G401 (cell line): ENCODE measurements at regions not wholly inside any gene's neighbourhood (a gene's known extent, or its start where the extent isn't known, plus 50 kb on each side); places are given as distances from the start of the nearest gene placed in this dataset.
A peak's percentile ranks its signal among the peaks of the same experiment; 100 is the strongest.

Experiments
- DNase-seq: peaks from one replicate; pipeline ENCODE4 v3.0.0-alpha.2; 2015; ENCODE audit warnings: low spot score
- in situ Hi-C: cut with HindIII; loops from 2 replicates; pipeline ENCODE4 v1.10.0; 2016; ENCODE audit warnings: low sequenced_read_pairs, mixed read lengths

GRCh38 chr4:10750714-10751113, 66.1 kb upstream of the CLNK start:
- no peak for DNase-seq

GRCh38 chr4:10747186-10747585, 62.6 kb upstream of the CLNK start:
- DNase-seq, result no peak
- in situ Hi-C loops, result no loop called here

More at GRCh38 chr4:10750714-10751113, 66.1 kb upstream of the CLNK start:
- in situ Hi-C loops, result no loop called here

- in situ Hi-C loops, result no loop called here
- DNase-seq, result peak; percentile 26
Measured at GRCh38 chr4:10746371-10747171, 62.0 kb upstream of the CLNK start.

GRCh38 chr4:10743357-10743756, 58.8 kb upstream of the CLNK start:
- in situ Hi-C loops, result no loop called here

DNA sequence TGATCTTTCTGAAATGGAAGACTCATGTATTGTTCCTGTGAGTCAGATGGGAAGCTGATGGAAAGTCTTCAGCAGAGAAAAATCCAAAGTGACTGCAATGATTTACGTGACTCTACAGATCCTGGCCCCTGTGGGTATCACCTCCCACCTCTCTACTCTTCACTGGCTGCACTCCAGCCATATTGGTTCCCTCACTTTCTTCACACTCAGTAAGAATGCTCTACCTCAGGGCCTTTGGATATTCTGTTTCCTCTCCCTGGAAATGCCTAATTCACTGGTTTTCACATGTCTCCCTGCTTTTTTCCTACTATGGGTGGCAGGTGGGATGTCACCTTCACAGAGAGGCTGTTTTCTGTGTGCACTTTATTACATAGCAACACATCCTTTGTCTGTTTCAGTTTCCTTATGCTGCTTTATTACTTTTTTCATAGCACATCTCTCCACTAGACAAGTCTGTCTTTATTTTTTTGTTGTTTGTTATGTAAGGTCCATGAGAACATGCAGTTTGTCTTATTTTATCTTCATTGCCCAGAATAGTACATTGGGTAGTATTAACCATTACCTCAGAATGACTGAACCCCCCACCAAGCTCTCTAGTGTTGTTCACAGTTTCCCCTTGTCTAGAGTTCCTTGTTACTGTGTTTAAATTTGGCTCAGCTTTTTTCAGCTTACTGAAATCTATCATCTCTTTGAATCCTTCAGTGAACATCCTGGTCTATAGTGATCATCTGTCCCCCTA, 57.6 kb upstream of the CLNK start:
- DNase-seq, result no peak
- in situ Hi-C loops, result no loop called here

More at GRCh38 chr4:10743357-10743756, 58.8 kb upstream of the CLNK start:
- no peak for DNase-seq

DNA sequence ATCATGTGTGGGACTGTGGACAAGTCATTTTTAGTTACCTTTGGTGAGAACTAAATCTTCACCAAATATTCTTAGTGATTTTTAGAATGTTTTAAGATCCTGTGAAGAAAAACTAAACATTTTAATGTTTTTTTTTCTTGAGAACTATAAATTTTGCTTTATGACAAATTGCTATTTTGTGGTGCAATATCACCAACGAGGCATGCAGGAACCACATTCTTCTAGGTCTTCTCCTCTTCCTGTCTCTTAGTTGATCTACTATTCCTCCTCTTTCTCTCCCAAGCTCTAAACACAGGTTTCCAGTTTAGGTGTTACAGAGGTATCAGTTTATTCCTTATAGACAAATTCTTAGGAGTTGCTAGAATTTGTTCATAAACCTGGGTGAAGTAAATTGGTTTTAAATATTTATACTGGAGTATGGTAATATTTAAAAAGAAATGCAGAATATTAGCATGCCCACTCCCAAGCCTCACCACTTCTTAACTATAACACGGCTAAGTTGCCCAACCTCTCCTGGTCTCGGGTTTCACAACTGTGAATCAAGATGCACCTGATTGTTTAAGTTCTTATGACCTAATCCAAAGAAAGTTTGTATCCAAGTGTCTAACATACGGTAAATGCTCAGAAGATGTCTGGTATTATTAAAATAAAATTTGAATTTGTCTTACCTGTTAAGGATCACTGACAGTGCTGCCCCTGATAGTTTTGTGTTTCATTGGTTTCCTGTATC, 56.5 kb upstream of the CLNK start:
- DNase-seq, result no peak
- in situ Hi-C loops, result no loop called here

DNA sequence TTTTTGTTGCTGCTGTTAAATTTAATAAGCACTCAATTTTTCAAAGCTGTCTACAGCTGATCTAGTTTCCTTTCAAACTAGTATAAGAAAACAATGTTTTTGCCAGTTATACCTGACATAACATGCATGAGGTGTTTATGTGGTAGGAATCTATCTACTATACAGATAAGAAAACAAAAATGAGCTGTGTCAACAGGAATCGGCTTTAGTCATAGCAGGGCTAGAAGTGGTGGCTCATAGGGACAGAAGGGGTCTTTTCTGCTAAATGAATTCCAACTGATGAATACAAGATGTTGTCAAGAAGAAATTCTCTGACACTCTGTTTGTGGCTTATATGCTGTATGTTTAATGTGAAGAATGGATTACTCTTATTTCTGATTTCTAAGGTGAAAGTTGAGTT, 55.7 kb upstream of the CLNK start:
- in situ Hi-C loops, result no loop called here
- DNase-seq, result no peak

DNA sequence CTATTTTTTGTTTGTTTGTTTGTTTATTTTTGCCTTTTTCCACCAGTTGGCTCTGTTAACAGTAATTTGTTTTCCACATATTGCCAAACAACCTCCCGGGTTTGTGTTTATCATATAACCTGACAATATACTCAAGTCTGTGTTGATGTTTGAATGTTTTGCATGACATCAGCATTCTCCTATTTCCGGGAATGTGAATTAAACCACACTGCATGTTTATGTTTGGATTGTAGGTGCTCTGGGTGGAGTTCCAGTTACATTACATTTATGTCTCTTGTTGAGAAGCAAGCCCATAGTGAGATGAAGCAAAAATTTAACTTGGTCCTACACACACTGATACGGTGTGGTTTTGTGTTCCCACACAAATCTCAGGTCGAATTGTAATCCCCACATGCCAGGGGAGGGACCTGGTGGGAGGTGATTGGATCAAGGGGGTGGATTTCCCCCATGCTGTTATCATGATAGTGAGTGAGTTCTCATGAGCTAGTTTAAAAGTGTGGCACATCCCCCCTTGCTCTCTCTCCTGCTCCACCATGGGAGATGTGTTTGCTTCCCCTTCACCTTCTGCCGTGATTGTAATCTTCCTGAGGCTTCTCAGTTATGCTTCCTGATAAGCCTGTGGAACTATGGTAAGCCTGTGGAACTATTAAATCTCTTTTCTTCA, 54.4 kb upstream of the CLNK start:
- DNase-seq, result no peak
- in situ Hi-C loops, result no loop called here

DNA sequence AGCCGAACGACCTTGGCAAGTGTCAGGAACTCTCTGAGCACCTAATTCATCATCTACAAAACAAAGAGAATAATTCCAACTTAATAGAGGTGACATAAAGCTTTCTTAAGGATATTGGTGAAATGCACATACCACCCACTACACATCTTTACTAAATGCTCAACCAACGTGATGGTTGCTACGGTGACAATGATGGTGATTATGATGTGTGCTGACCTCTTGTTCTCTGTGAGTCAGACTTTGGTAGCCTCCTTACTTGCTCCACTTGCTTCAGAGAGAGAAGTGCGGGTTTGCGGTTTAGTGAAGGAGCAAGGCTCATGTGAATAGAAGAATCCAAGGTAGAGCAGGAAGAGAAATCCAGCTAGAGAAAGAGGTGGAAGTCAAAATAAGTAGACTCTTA, 52.8 kb upstream of the CLNK start:
- in situ Hi-C loops, result no loop called here
- DNase-seq, result no peak

- no peak for DNase-seq
- in situ Hi-C loops, result no loop called here
Measured at GRCh38 chr4:10736895-10737294, 52.3 kb upstream of the CLNK start.

- DNase-seq, result no peak
- in situ Hi-C loops, result no loop called here
Measured at GRCh38 chr4:10736266-10736665, 51.7 kb upstream of the CLNK start.

- no peak for DNase-seq
- in situ Hi-C loops, result no loop called here
Measured at GRCh38 chr4:10734697-10735096, 50.1 kb upstream of the CLNK start.
